DMS114 treated with DMSO at 0.1 percent for 48 hours (cell line): ENCODE measurements at regions not wholly inside any gene's neighbourhood (a gene's known extent, or its start where the extent isn't known, plus 50 kb on each side); places are given as distances from the start of the nearest gene placed in this dataset.
"Not testable (repeated sequence)": the region's sequence is repeated elsewhere in the genome, so short reads cannot be mapped to it uniquely, and the experiment has no call there.

Experiments
- DNase-seq: peaks from one replicate; lab custom pipeline; 2025; ENCODE audit not compliant: unreplicated experiment; lab: John Stamatoyannopoulos, UW

GRCh38 chr1:199089393-199090122 lies 450.7 kb downstream of the PTPRC start:
- DNase-seq: no peak

GRCh38 chr1:199095628-199096027 lies 456.8 kb downstream of the PTPRC start:
- DNase-seq: not testable (repeated sequence)

- DNase-seq: no peak
Observed at GRCh38 chr1:199096591-199096990, 457.8 kb downstream of the PTPRC start.

GRCh38 chr1:199098468-199098867 lies 459.6 kb downstream of the PTPRC start:
- DNase-seq: no peak

GRCh38 chr1:199101139-199101538 lies 462.3 kb downstream of the PTPRC start:
- DNase-seq: no peak

GRCh38 chr1:199101635-199102034 lies 462.8 kb downstream of the PTPRC start:
- no peak for DNase-seq

GRCh38 chr1:199102239-199102638 lies 463.4 kb downstream of the PTPRC start:
- DNase-seq: no peak

- no peak for DNase-seq
Observed at GRCh38 chr1:199109160-199109559, 470.3 kb downstream of the PTPRC start.

GRCh38 chr1:199112365-199112764 lies 473.5 kb downstream of the PTPRC start:
- no peak for DNase-seq

GRCh38 chr1:199113265-199113869 lies 474.5 kb downstream of the PTPRC start:
- peak; percentile 16 for DNase-seq

GRCh38 chr1:199116488-199116887 lies 477.6 kb downstream of the PTPRC start:
- DNase-seq: no peak

- no peak for DNase-seq
Observed at GRCh38 chr1:199121047-199121446, 482.2 kb downstream of the PTPRC start.

- DNase-seq: no peak
Observed at GRCh38 chr1:199122085-199122484, 483.2 kb downstream of the PTPRC start.

- no peak for DNase-seq
Observed at GRCh38 chr1:199122532-199123311, 483.9 kb downstream of the PTPRC start.

GRCh38 chr1:199123615-199124014 lies 484.8 kb downstream of the PTPRC start:
- DNase-seq: no peak

GRCh38 chr1:199124351-199124750 lies 485.5 kb downstream of the PTPRC start:
- no peak for DNase-seq

GRCh38 chr1:199129247-199129646 lies 490.4 kb downstream of the PTPRC start:
- no peak for DNase-seq

- DNase-seq: no peak
Observed at GRCh38 chr1:199132006-199132405, 493.2 kb downstream of the PTPRC start.

GRCh38 chr1:199135901-199136300 lies 497.1 kb downstream of the PTPRC start:
- DNase-seq: no peak

- no peak for DNase-seq
Observed at GRCh38 chr1:199138061-199138460, 499.2 kb downstream of the PTPRC start.

GRCh38 chr1:199149591-199149990 lies 510.8 kb downstream of the PTPRC start:
- DNase-seq: no peak

GRCh38 chr1:199150756-199151155 lies 511.9 kb downstream of the PTPRC start:
- DNase-seq: no peak
